K562 (cell line): ENCODE measurements at regions not wholly inside any gene's neighbourhood (a gene's known extent, or its start where the extent isn't known, plus 50 kb on each side); places are given as distances from the start of the nearest gene placed in this dataset.

Experiments
- ATAC-seq: fragments of 200-7000 bp; cut with Tn5 transposase; 3 replicates; pipeline ENCODE4 v1.9.1; 2020; ENCODE audit warnings: moderate library complexity
- BruUV-seq: library from RNA; stranded (reverse); fragments of 400-500 nt; replicated peaks from 2 replicates; lab custom pipeline; 2021; lab: Mats Ljungman, UMichigan
- CTCF ChIA-PET: fragments of 300-600 bp; formaldehyde crosslinking; extraction: SDS; loops from one replicate; lab custom pipeline; 2021; ENCODE audit warnings: low intra/inter-chr PET ratio; lab: Yijun Ruan, JAX
- POLR2A ChIA-PET: fragments of 300-600, 350-650 bp; sonication (Branson Sonifier 250); formaldehyde crosslinking; extraction: SDS; loops from one replicate; lab custom pipeline; 2021; ENCODE audit warnings: antibody characterized with exemption, inconsistent platforms; lab: Yijun Ruan, JAX
- DNase-seq, 4 experiments: peaks; one replicate each; pipeline versions ENCODE4 v3.0.0 to v3.0.0-alpha.2; 2011 to 2018; ENCODE audit warnings: low spot score in 3 of 4, mixed read lengths in 3 of 4; ENCODE audit errors: extremely low read depth in 1 of 4
- FAIRE-seq: peaks from 2 replicates; lab custom pipeline; 2011; peaks lifted over from hg19 to GRCh38; lab: Jason Lieb, UNC
- H2AFZ ChIP-seq: 2 replicates; pipeline ENCODE4 v1.6.0; 2011; ENCODE audit warnings: low read depth, low read length, control low read depth, inconsistent platforms
- H3K27ac ChIP-seq: fragments of 200-600 bp; 3 replicates; pipeline ENCODE4 v1.8.0; 2011; ENCODE audit warnings: low read depth, mild to moderate bottlenecking, control low read depth, inconsistent platforms, low read length, moderate library complexity, mixed read lengths; ENCODE audit errors: extremely low read depth
- H3K27me3 ChIP-seq, 2 experiments: fragments of 300-600 bp in 1 of 2; 2 replicates in 1 of 2; 3 replicates in 1 of 2; pipeline versions ENCODE4 v1.6.0 to v1.8.0; 2011; ENCODE audit warnings: inconsistent platforms in 2 of 2, low read length in 2 of 2, mild to moderate bottlenecking in 1 of 2, mixed read lengths in 1 of 2, moderate library complexity in 1 of 2; ENCODE audit not compliant: control insufficient read depth in 2 of 2, insufficient read depth in 2 of 2
- H3K36me3 ChIP-seq: fragments of 300-600 bp; 3 replicates; pipeline ENCODE4 v1.8.0; 2011; ENCODE audit warnings: mild to moderate bottlenecking, low read length, inconsistent platforms; ENCODE audit not compliant: control insufficient read depth, insufficient read depth
- H3K4me1 ChIP-seq, 2 experiments: fragments of 200-600 bp in 1 of 2; replicated peaks in 1 of 2; 2 replicates in 1 of 2; 3 replicates in 1 of 2; pipeline versions ENCODE4 v1.5.1 to v1.8.0; 2011; ENCODE audit warnings: inconsistent platforms in 2 of 2, low read length in 2 of 2, mild to moderate bottlenecking in 1 of 2, mixed read lengths in 1 of 2, moderate library complexity in 1 of 2; ENCODE audit not compliant: control insufficient read depth in 2 of 2, insufficient read depth in 2 of 2
- H3K4me2 ChIP-seq: 2 replicates; pipeline ENCODE4 v1.6.1; 2011; ENCODE audit warnings: low read length, control low read depth, inconsistent platforms, mixed read lengths; ENCODE audit not compliant: insufficient read depth
- H3K4me3 ChIP-seq: fragments of 200-600 bp; sonication (generic), shearing (Covaris generic); 2 replicates; pipeline ENCODE4 v1.5.1; 2016; ENCODE audit warnings: control low read depth, inconsistent platforms
- H3K79me2 ChIP-seq: fragments of 200-600 bp; 3 replicates; pipeline ENCODE4 v1.8.0; 2011; ENCODE audit warnings: low read length, inconsistent platforms; ENCODE audit not compliant: control insufficient read depth, insufficient read depth
- H3K9ac ChIP-seq, 2 experiments: 2 replicates each; pipeline versions ENCODE4 v1.6.0 to v1.6.1; 2011; ENCODE audit warnings: low read depth in 2 of 2, low read length in 2 of 2, control low read depth in 1 of 2, inconsistent platforms in 1 of 2, mild to moderate bottlenecking in 1 of 2, mixed read lengths in 1 of 2; ENCODE audit not compliant: insufficient read depth in 1 of 2
- H3K9me1 ChIP-seq: one replicate; pipeline ENCODE4 v1.6.0; 2011; ENCODE audit warnings: inconsistent platforms, mild to moderate bottlenecking, low read length, moderate library complexity; ENCODE audit not compliant: control insufficient read depth, insufficient read depth
- H3K9me3 ChIP-seq: replicated peaks from 2 replicates; pipeline ENCODE4 v1.5.1; 2011; ENCODE audit warnings: low read depth, low read length, inconsistent platforms; ENCODE audit not compliant: control insufficient read depth, insufficient read depth
- H4K20me1 ChIP-seq: replicated peaks from 2 replicates; pipeline ENCODE4 v1.6.1; 2011; ENCODE audit warnings: low read length, inconsistent platforms, mixed read lengths; ENCODE audit not compliant: control insufficient read depth, insufficient read depth
- HBP1 ChIP-seq: fragments of 450-650 bp; formaldehyde crosslinking; IDR thresholded peaks from 2 replicates; pipeline ENCODE4 v1.4.0; 2022; ENCODE audit warnings: missing genetic modification characterization
- ID3 ChIP-seq, 2 experiments: fragments of 250-450 bp in 1 of 2; fragments of 450-650 bp in 1 of 2; sonication (Bioruptor Pico) in 1 of 2; IDR thresholded peaks; 2 replicates each; pipeline versions ENCODE4 v1.6.1 to v1.8.0; 2016 to 2021; ENCODE audit warnings: mild to moderate bottlenecking in 2 of 2, moderate library complexity in 2 of 2, missing compliant biosample characterization in 1 of 2, missing genetic modification characterization in 1 of 2
- SAP30 ChIP-seq: fragments of 200-600 bp; sonication (generic); IDR thresholded peaks from 2 replicates; pipeline ENCODE4 v1.6.1; 2012; ENCODE audit warnings: borderline replicate concordance, low read depth, mild to moderate bottlenecking, moderate library complexity, low read length, control low read depth, inconsistent platforms; ENCODE audit not compliant: insufficient read depth, poor library complexity, severe bottlenecking
- WGBS: fragments of 100-300 bp; shearing (Covaris generic); methylation state at CpG from one replicate; pipeline ENCODE4 v1.1.6; 2016; ENCODE audit warnings: low coverage, mixed read lengths; ENCODE audit not compliant: insufficient coverage; ENCODE audit errors: missing lambda C conversion rate; 5-methylcytosine and 5-hydroxymethylcytosine counted together
- in situ Hi-C: fragments of 300-500 bp; cut with MboI; formaldehyde crosslinking; loops from 4 replicates; pipeline ENCODE4 v1.15.0; 2018; ENCODE audit warnings: inconsistent platforms, mixed read lengths
- intact Hi-C: fragments of 100-400 bp; cut with micrococcal nuclease; formaldehyde crosslinking; loops from 2 replicates; pipeline ENCODE4 v1.14.2; 2022

- no peak for ATAC-seq
- CTCF ChIA-PET = no interaction called here
- H3K9me3 ChIP-seq = no peaks in the 10 kb centered on the region
- no peaks in the 10 kb centered on the region for H3K36me3 ChIP-seq
- no peak overlapping the region for H3K4me2 ChIP-seq
- in situ Hi-C loops (no loop called here), intact Hi-C loops (no loop called here)
- H3K27me3 ChIP-seq = no peaks in the 10 kb centered on the region
- no peaks in the 10 kb centered on the region for H4K20me1 ChIP-seq
- H3K9me1 ChIP-seq = no peaks in the 10 kb centered on the region
- no peaks in the 10 kb centered on the region for H3K4me1 ChIP-seq
- no peak for FAIRE-seq
- no peak overlapping the region for H3K9ac ChIP-seq
- TF ChIP-seq HBP1 (no peak), ID3 (CRISPR knock-in tag; IDR thresholded peaks at IDR 0.05) (no peak), ID3 (tag; IDR thresholded peaks at IDR 0.05) (no peak), SAP30 (no peak)
- WGBS = 0% methylated on average over 1 of the region's 1 CpG
- H3K27ac ChIP-seq = no peak overlapping the region
- BruUV-seq = no TSS peak
- no peaks in the 10 kb centered on the region for H3K79me2 ChIP-seq
- no peak for DNase-seq
- H3K4me3 ChIP-seq = no peak overlapping the region
- H2AFZ ChIP-seq = no peak overlapping the region
- POLR2A ChIA-PET = no interaction called here
These were observed 720.2 kb upstream of the TYRP1 start for GRCh38 chr9:11973011-11973410.
